CD8-positive, alpha-beta memory T cell (primary cell): ENCODE measurements at regions not wholly inside any gene's neighbourhood (a gene's known extent, or its start where the extent isn't known, plus 50 kb on each side); places are given as distances from the start of the nearest gene placed in this dataset.

ENCODE experiments used
- CTCF ChIA-PET: fragments of 350-600 bp; sonication (Branson Sonifier 250); formaldehyde crosslinking; loops from one replicate; lab custom pipeline; 2021; ENCODE audit warnings: antibody characterized with exemption; lab: Charles Lee
- POLR2A ChIA-PET: fragments of 350-600 bp; sonication (Branson Sonifier 250); formaldehyde crosslinking; loops from one replicate; lab custom pipeline; 2021; ENCODE audit warnings: antibody characterized with exemption; lab: Charles Lee
- DNase-seq, 5 donors: peaks; one replicate each; pipeline versions ENCODE4 v3.0.0 to v3.0.0-alpha.2; 2020 to 2022; ENCODE audit warnings: mixed read lengths in 1 of 5
- H3K27ac ChIP-seq: one replicate; pipeline ENCODE4 v1.7.0; 2013; ENCODE audit warnings: low read depth, mild to moderate bottlenecking, low read length, moderate library complexity
- H3K27me3 ChIP-seq: 2 replicates; pipeline ENCODE4 v1.7.0; 2013; ENCODE audit warnings: low read length, mild to moderate bottlenecking; ENCODE audit not compliant: insufficient read depth, poor library complexity, severe bottlenecking
- H3K36me3 ChIP-seq: 2 replicates; pipeline ENCODE4 v1.7.0; 2013; ENCODE audit warnings: mild to moderate bottlenecking, low read length, moderate library complexity; ENCODE audit not compliant: insufficient read depth
- H3K4me1 ChIP-seq: 2 replicates; pipeline ENCODE4 v1.7.0; 2013; ENCODE audit warnings: mild to moderate bottlenecking, low read length, moderate library complexity; ENCODE audit not compliant: insufficient read depth
- H3K4me3 ChIP-seq: 2 replicates; pipeline ENCODE4 v1.7.0; 2013; ENCODE audit warnings: mild to moderate bottlenecking, low read length
- H3K9me3 ChIP-seq: 2 replicates; pipeline ENCODE4 v1.7.0; 2013; ENCODE audit warnings: mild to moderate bottlenecking, low read length
- H3K27ac Mint-ChIP-seq, 8 donors: one replicate each; pipeline ENCODE4 v1.8.0; 2020 to 2021; ENCODE audit warnings: mixed read lengths in 8 of 8, mild to moderate bottlenecking in 6 of 8, inconsistent platforms in 3 of 8, moderate library complexity in 3 of 8
- H3K27me3 Mint-ChIP-seq, 2 donors: one replicate each; pipeline ENCODE4 v1.8.0; 2020 to 2021; ENCODE audit warnings: mixed read lengths in 2 of 2, mild to moderate bottlenecking in 1 of 2, moderate library complexity in 1 of 2
- H3K36me3 Mint-ChIP-seq, 3 donors: one replicate each; pipeline ENCODE4 v1.8.0; 2020 to 2021; ENCODE audit warnings: mixed read lengths in 3 of 3, inconsistent platforms in 1 of 3, mild to moderate bottlenecking in 1 of 3
- H3K4me1 Mint-ChIP-seq, 3 donors: one replicate each; pipeline ENCODE4 v1.8.0; 2020 to 2021; ENCODE audit warnings: mixed read lengths in 3 of 3, inconsistent platforms in 1 of 3, mild to moderate bottlenecking in 1 of 3
- H3K4me3 Mint-ChIP-seq, 7 donors: one replicate each; pipeline ENCODE4 v1.8.0; 2020 to 2021; ENCODE audit warnings: mixed read lengths in 7 of 7, mild to moderate bottlenecking in 6 of 7, moderate library complexity in 4 of 7, inconsistent platforms in 2 of 7
- H3K9me3 Mint-ChIP-seq, 5 donors: one replicate each; pipeline ENCODE4 v1.8.0; 2020 to 2022; ENCODE audit warnings: mixed read lengths in 5 of 5, mild to moderate bottlenecking in 3 of 5, moderate library complexity in 2 of 5, inconsistent platforms in 1 of 5

- CTCF ChIA-PET: no interaction called here
- peaks cover 20 to 26% (median 24%) of the 10 kb centered on the region in 3 donors for H3K4me1 Mint-ChIP-seq
- POLR2A ChIA-PET: no interaction called here
- peak overlapping the region in 1 of 8 donors; percentile 49 for H3K27ac Mint-ChIP-seq
- H3K4me3 Mint-ChIP-seq: no peak overlapping the region
- peaks cover 2 to 3% of the 10 kb centered on the region in 2 donors for H3K27me3 Mint-ChIP-seq
- Histone ChIP-seq H3K27ac (no peak overlapping the region), H3K4me3 (no peak overlapping the region), H3K36me3 (no peaks in the 10 kb centered on the region), H3K4me1 (peaks cover 11% of the 10 kb centered on the region), H3K27me3 (no peaks in the 10 kb centered on the region), H3K9me3 (no peaks in the 10 kb centered on the region)
- peaks cover 0 to 19% (median 0%) of the 10 kb centered on the region in 5 donors for H3K9me3 Mint-ChIP-seq
- DNase-seq: no peak
- no peaks in the 10 kb centered on the region for H3K36me3 Mint-ChIP-seq
Observed at GRCh38 chr2:853203-853870, 97.3 kb upstream of the SNTG2 start.

GRCh38 chr2:852168-852567, 98.5 kb upstream of the SNTG2 start:
- CTCF ChIA-PET: no interaction called here

GRCh38 chr2:851680-852079, 99.0 kb upstream of the SNTG2 start:
- no peak overlapping the region for H3K27ac ChIP-seq
- peaks cover 11% of the 10 kb centered on the region for H3K4me1 ChIP-seq
- CTCF ChIA-PET: no interaction called here

More at GRCh38 chr2:852168-852567, 98.5 kb upstream of the SNTG2 start:
- Mint-ChIP-seq H3K4me1 (peaks cover 20 to 26% (median 24%) of the 10 kb centered on the region in 3 donors), H3K36me3 (no peaks in the 10 kb centered on the region), H3K27me3 (peaks cover 2 to 3% of the 10 kb centered on the region in 2 donors), H3K27ac (peak overlapping the region in 1 of 8 donors; percentile 27), H3K9me3 (peaks cover 0 to 19% (median 0%) of the 10 kb centered on the region in 5 donors), H3K4me3 (no peak overlapping the region)
- no peak for DNase-seq
- no peaks in the 10 kb centered on the region for H3K36me3 ChIP-seq
- H3K4me1 ChIP-seq: peaks cover 11% of the 10 kb centered on the region
- POLR2A ChIA-PET: no interaction called here
- H3K9me3 ChIP-seq: no peaks in the 10 kb centered on the region
- H3K4me3 ChIP-seq: no peak overlapping the region
- H3K27me3 ChIP-seq: no peaks in the 10 kb centered on the region
- H3K27ac ChIP-seq: no peak overlapping the region

GRCh38 chr2:851078-851477, 99.6 kb upstream of the SNTG2 start:
- H3K9me3 ChIP-seq: no peaks in the 10 kb centered on the region
- no peak overlapping the region for H3K27ac ChIP-seq
- H3K4me1 ChIP-seq: peaks cover 11% of the 10 kb centered on the region
- ChIA-PET CTCF (no interaction called here), POLR2A (no interaction called here)
- no peaks in the 10 kb centered on the region for H3K36me3 ChIP-seq
- H3K4me1 Mint-ChIP-seq: peaks cover 17 to 20% (median 18%) of the 10 kb centered on the region in 3 donors
- H3K36me3 Mint-ChIP-seq: no peaks in the 10 kb centered on the region
- no peak overlapping the region for H3K4me3 ChIP-seq
- H3K27me3 ChIP-seq: no peaks in the 10 kb centered on the region
- DNase-seq: no peak
- peaks cover 2 to 3% of the 10 kb centered on the region in 2 donors for H3K27me3 Mint-ChIP-seq
- peaks cover 0 to 19% (median 0%) of the 10 kb centered on the region in 5 donors for H3K9me3 Mint-ChIP-seq
- H3K27ac Mint-ChIP-seq: no peak overlapping the region
- H3K4me3 Mint-ChIP-seq: no peak overlapping the region

More at GRCh38 chr2:851680-852079, 99.0 kb upstream of the SNTG2 start:
- H3K27ac Mint-ChIP-seq: no peak overlapping the region
- no peaks in the 10 kb centered on the region for H3K36me3 ChIP-seq
- H3K27me3 ChIP-seq: no peaks in the 10 kb centered on the region
- peaks cover 2 to 3% of the 10 kb centered on the region in 2 donors for H3K27me3 Mint-ChIP-seq
- no peaks in the 10 kb centered on the region for H3K9me3 ChIP-seq
- no peak overlapping the region for H3K4me3 Mint-ChIP-seq
- DNase-seq: no peak
- H3K9me3 Mint-ChIP-seq: peaks cover 0 to 19% (median 0%) of the 10 kb centered on the region in 5 donors
- H3K4me1 Mint-ChIP-seq: peaks cover 20 to 26% (median 22%) of the 10 kb centered on the region in 3 donors
- no peak overlapping the region for H3K4me3 ChIP-seq
- no peaks in the 10 kb centered on the region for H3K36me3 Mint-ChIP-seq
- POLR2A ChIA-PET: no interaction called here

GRCh38 chr2:850429-850828, 100.2 kb upstream of the SNTG2 start:
- H3K27me3 ChIP-seq: no peaks in the 10 kb centered on the region
- DNase-seq: no peak
- H3K36me3 ChIP-seq: no peaks in the 10 kb centered on the region
- Mint-ChIP-seq H3K27ac (no peak overlapping the region), H3K4me3 (no peak overlapping the region), H3K4me1 (peaks cover 11 to 14% (median 12%) of the 10 kb centered on the region in 3 donors), H3K36me3 (no peaks in the 10 kb centered on the region), H3K27me3 (peaks cover 2 to 3% of the 10 kb centered on the region in 2 donors), H3K9me3 (peaks cover 0 to 16% (median 0%) of the 10 kb centered on the region in 5 donors)
- no peaks in the 10 kb centered on the region for H3K9me3 ChIP-seq
- no peak overlapping the region for H3K27ac ChIP-seq
- POLR2A ChIA-PET: no interaction called here
- H3K4me1 ChIP-seq: peaks cover 8% of the 10 kb centered on the region
- CTCF ChIA-PET: no interaction called here
- no peak overlapping the region for H3K4me3 ChIP-seq

- Mint-ChIP-seq H3K9me3 (no peaks in the 10 kb centered on the region), H3K27me3 (peaks cover 2 to 18% of the 10 kb centered on the region in 2 donors), H3K36me3 (no peaks in the 10 kb centered on the region), H3K4me3 (no peak overlapping the region), H3K27ac (no peak overlapping the region), H3K4me1 (no peaks in the 10 kb centered on the region)
- POLR2A ChIA-PET: no interaction called here
- Histone ChIP-seq H3K4me1 (no peaks in the 10 kb centered on the region), H3K36me3 (no peaks in the 10 kb centered on the region), H3K9me3 (no peaks in the 10 kb centered on the region), H3K4me3 (no peak overlapping the region), H3K27me3 (no peaks in the 10 kb centered on the region), H3K27ac (no peak overlapping the region)
- no peak for DNase-seq
- CTCF ChIA-PET: no interaction called here
Observed at GRCh38 chr2:848099-848498, 102.5 kb upstream of the SNTG2 start.

- H3K27ac ChIP-seq: no peak overlapping the region
- Mint-ChIP-seq H3K27ac (no peak overlapping the region), H3K9me3 (no peaks in the 10 kb centered on the region), H3K4me1 (no peaks in the 10 kb centered on the region), H3K4me3 (no peak overlapping the region), H3K36me3 (no peaks in the 10 kb centered on the region), H3K27me3 (peaks cover 2 to 18% of the 10 kb centered on the region in 2 donors)
- CTCF ChIA-PET: no interaction called here
- no peaks in the 10 kb centered on the region for H3K36me3 ChIP-seq
- H3K27me3 ChIP-seq: no peaks in the 10 kb centered on the region
- H3K9me3 ChIP-seq: no peaks in the 10 kb centered on the region
- H3K4me1 ChIP-seq: no peaks in the 10 kb centered on the region
- POLR2A ChIA-PET: no interaction called here
- H3K4me3 ChIP-seq: no peak overlapping the region
- no peak for DNase-seq
Observed at GRCh38 chr2:847669-848068, 103.0 kb upstream of the SNTG2 start.

GRCh38 chr2:844715-845114, 105.9 kb upstream of the SNTG2 start:
- Mint-ChIP-seq H3K27ac (no peak overlapping the region), H3K4me3 (no peak overlapping the region), H3K36me3 (no peaks in the 10 kb centered on the region), H3K4me1 (no peaks in the 10 kb centered on the region), H3K27me3 (peaks cover 8 to 29% of the 10 kb centered on the region in 2 donors), H3K9me3 (no peaks in the 10 kb centered on the region)
- DNase-seq: no peak
- Histone ChIP-seq H3K27ac (no peak overlapping the region), H3K4me3 (no peak overlapping the region), H3K4me1 (no peaks in the 10 kb centered on the region), H3K27me3 (no peaks in the 10 kb centered on the region), H3K9me3 (no peaks in the 10 kb centered on the region), H3K36me3 (no peaks in the 10 kb centered on the region)
- POLR2A ChIA-PET: no interaction called here
- CTCF ChIA-PET: no interaction called here
